ENCODE measurements at regions not wholly inside any gene's neighbourhood (a gene's known extent, or its start where the extent isn't known, plus 50 kb on each side); places are given as distances from the start of the nearest gene placed in this dataset.

GRCh38 chr4:11297627-11298026 lies 131.1 kb downstream of the HS3ST1 start:
- Mint-ChIP-seq H3K27ac (peak overlapping the region; percentile 35), H3K9me3 (peaks cover 2% of the 10 kb centered on the region), H3K27me3 (no peaks in the 10 kb centered on the region), H3K4me3 (no peak overlapping the region), H3K4me1 (peaks cover 21% of the 10 kb centered on the region), H3K36me3 (no peaks in the 10 kb centered on the region)
- no peak for ATAC-seq

- H3K27ac Mint-ChIP-seq, result peak overlapping the region; percentile 35
- H3K4me3 Mint-ChIP-seq, result no peak overlapping the region
- no peaks in the 10 kb centered on the region for H3K27me3 Mint-ChIP-seq
- peaks cover 21% of the 10 kb centered on the region for H3K4me1 Mint-ChIP-seq
- no peak for ATAC-seq
- H3K9me3 Mint-ChIP-seq, result peaks cover 2% of the 10 kb centered on the region
- H3K36me3 Mint-ChIP-seq, result no peaks in the 10 kb centered on the region
These were observed 131.5 kb downstream of the HS3ST1 start for GRCh38 chr4:11297201-11297600.

- peaks cover 2% of the 10 kb centered on the region for H3K9me3 Mint-ChIP-seq
- no peak overlapping the region for H3K4me3 Mint-ChIP-seq
- peaks cover 21% of the 10 kb centered on the region for H3K4me1 Mint-ChIP-seq
- no peak for ATAC-seq
- H3K36me3 Mint-ChIP-seq, result no peaks in the 10 kb centered on the region
- no peaks in the 10 kb centered on the region for H3K27me3 Mint-ChIP-seq
- no peak overlapping the region for H3K27ac Mint-ChIP-seq
These were observed 134.8 kb downstream of the HS3ST1 start for GRCh38 chr4:11293866-11294265.

GRCh38 chr4:11287055-11287454 lies 141.6 kb downstream of the HS3ST1 start:
- no peak for ATAC-seq
- peaks cover 6% of the 10 kb centered on the region for H3K36me3 Mint-ChIP-seq
- H3K4me3 Mint-ChIP-seq, result no peak overlapping the region
- H3K4me1 Mint-ChIP-seq, result peaks cover 16% of the 10 kb centered on the region
- peaks cover 16% of the 10 kb centered on the region for H3K9me3 Mint-ChIP-seq
- H3K27ac Mint-ChIP-seq, result peak overlapping the region; percentile 65
- no peaks in the 10 kb centered on the region for H3K27me3 Mint-ChIP-seq

- H3K4me3 Mint-ChIP-seq, result peak overlapping the region; percentile 43
- H3K27me3 Mint-ChIP-seq, result no peaks in the 10 kb centered on the region
- H3K27ac Mint-ChIP-seq, result peak overlapping the region; percentile 65
- peaks cover 16% of the 10 kb centered on the region for H3K4me1 Mint-ChIP-seq
- peak; percentile 43 for ATAC-seq
- peaks cover 16% of the 10 kb centered on the region for H3K9me3 Mint-ChIP-seq
- peaks cover 6% of the 10 kb centered on the region for H3K36me3 Mint-ChIP-seq
These were observed 142.2 kb downstream of the HS3ST1 start for GRCh38 chr4:11286533-11286932.

- Mint-ChIP-seq H3K27ac (no peak overlapping the region), H3K27me3 (no peaks in the 10 kb centered on the region), H3K36me3 (peaks cover 6% of the 10 kb centered on the region), H3K4me1 (peaks cover 6% of the 10 kb centered on the region), H3K4me3 (no peak overlapping the region), H3K9me3 (peaks cover 16% of the 10 kb centered on the region)
- no peak for ATAC-seq
These were observed 147.0 kb downstream of the HS3ST1 start for GRCh38 chr4:11281720-11282119.

- Mint-ChIP-seq H3K36me3 (peaks cover 5% of the 10 kb centered on the region), H3K27ac (no peak overlapping the region), H3K9me3 (peaks cover 8% of the 10 kb centered on the region), H3K27me3 (no peaks in the 10 kb centered on the region), H3K4me1 (no peaks in the 10 kb centered on the region), H3K4me3 (no peak overlapping the region)
- no peak for ATAC-seq
These were observed 157.4 kb downstream of the HS3ST1 start for GRCh38 chr4:11271263-11271662.

- peaks cover 5% of the 10 kb centered on the region for H3K36me3 Mint-ChIP-seq
- H3K9me3 Mint-ChIP-seq, result peaks cover 8% of the 10 kb centered on the region
- no peaks in the 10 kb centered on the region for H3K4me1 Mint-ChIP-seq
- no peak overlapping the region for H3K4me3 Mint-ChIP-seq
- ATAC-seq, result no peak
- no peak overlapping the region for H3K27ac Mint-ChIP-seq
- H3K27me3 Mint-ChIP-seq, result no peaks in the 10 kb centered on the region
These were observed 160.5 kb downstream of the HS3ST1 start for GRCh38 chr4:11268149-11268548.

- H3K36me3 Mint-ChIP-seq, result peaks cover 5% of the 10 kb centered on the region
- H3K4me3 Mint-ChIP-seq, result no peak overlapping the region
- H3K9me3 Mint-ChIP-seq, result peaks cover 8% of the 10 kb centered on the region
- ATAC-seq, result no peak
- no peaks in the 10 kb centered on the region for H3K27me3 Mint-ChIP-seq
- H3K27ac Mint-ChIP-seq, result no peak overlapping the region
- no peaks in the 10 kb centered on the region for H3K4me1 Mint-ChIP-seq
These were observed 163.9 kb downstream of the HS3ST1 start for GRCh38 chr4:11264841-11265240.

GRCh38 chr4:11264346-11264745 lies 164.3 kb downstream of the HS3ST1 start:
- peaks cover 8% of the 10 kb centered on the region for H3K9me3 Mint-ChIP-seq
- H3K36me3 Mint-ChIP-seq, result peaks cover 5% of the 10 kb centered on the region
- no peak overlapping the region for H3K27ac Mint-ChIP-seq
- H3K27me3 Mint-ChIP-seq, result no peaks in the 10 kb centered on the region
- ATAC-seq, result no peak
- no peaks in the 10 kb centered on the region for H3K4me1 Mint-ChIP-seq
- no peak overlapping the region for H3K4me3 Mint-ChIP-seq

- no peaks in the 10 kb centered on the region for H3K27me3 Mint-ChIP-seq
- ATAC-seq, result no peak
These were observed 165.5 kb downstream of the HS3ST1 start for GRCh38 chr4:11263208-11263607.

GRCh38 chr4:11261066-11261850 lies 167.4 kb downstream of the HS3ST1 start:
- Mint-ChIP-seq H3K27me3 (no peaks in the 10 kb centered on the region), H3K4me3 (no peak overlapping the region), H3K27ac (no peak overlapping the region), H3K36me3 (no peaks in the 10 kb centered on the region), H3K4me1 (no peaks in the 10 kb centered on the region), H3K9me3 (no peaks in the 10 kb centered on the region)
- ATAC-seq, result no peak

More at GRCh38 chr4:11263208-11263607, 165.5 kb downstream of the HS3ST1 start:
- Mint-ChIP-seq H3K9me3 (peaks cover 8% of the 10 kb centered on the region), H3K4me3 (no peak overlapping the region), H3K4me1 (no peaks in the 10 kb centered on the region), H3K27ac (no peak overlapping the region), H3K36me3 (peaks cover 5% of the 10 kb centered on the region)

GRCh38 chr4:11259837-11260236 lies 168.9 kb downstream of the HS3ST1 start:
- Mint-ChIP-seq H3K27me3 (no peaks in the 10 kb centered on the region), H3K36me3 (no peaks in the 10 kb centered on the region), H3K4me3 (no peak overlapping the region), H3K4me1 (no peaks in the 10 kb centered on the region), H3K9me3 (no peaks in the 10 kb centered on the region), H3K27ac (no peak overlapping the region)
- no peak for ATAC-seq

GRCh38 chr4:11252149-11252548 lies 176.5 kb downstream of the HS3ST1 start:
- no peaks in the 10 kb centered on the region for H3K27me3 Mint-ChIP-seq
- H3K9me3 Mint-ChIP-seq, result no peaks in the 10 kb centered on the region
- no peaks in the 10 kb centered on the region for H3K36me3 Mint-ChIP-seq
- no peak overlapping the region for H3K4me3 Mint-ChIP-seq
- peaks cover 23% of the 10 kb centered on the region for H3K4me1 Mint-ChIP-seq
- H3K27ac Mint-ChIP-seq, result peak overlapping the region; percentile 11
- no peak for ATAC-seq

GRCh38 chr4:11250510-11250909 lies 178.2 kb downstream of the HS3ST1 start:
- H3K9me3 Mint-ChIP-seq, result peaks cover 6% of the 10 kb centered on the region
- H3K27me3 Mint-ChIP-seq, result no peaks in the 10 kb centered on the region
- no peak overlapping the region for H3K4me3 Mint-ChIP-seq
- ATAC-seq, result no peak
- peaks cover 23% of the 10 kb centered on the region for H3K4me1 Mint-ChIP-seq
- peak overlapping the region; percentile 41 for H3K27ac Mint-ChIP-seq
- no peaks in the 10 kb centered on the region for H3K36me3 Mint-ChIP-seq

- H3K27ac Mint-ChIP-seq, result no peak overlapping the region
These were observed 196.7 kb downstream of the HS3ST1 start for GRCh38 chr4:11232015-11232414.

More at GRCh38 chr4:11232015-11232414, 196.7 kb downstream of the HS3ST1 start:
- H3K27me3 Mint-ChIP-seq, result no peaks in the 10 kb centered on the region
- no peaks in the 10 kb centered on the region for H3K36me3 Mint-ChIP-seq
- ATAC-seq, result no peak
- peaks cover 3% of the 10 kb centered on the region for H3K9me3 Mint-ChIP-seq
- no peak overlapping the region for H3K4me3 Mint-ChIP-seq
- peaks cover 11% of the 10 kb centered on the region for H3K4me1 Mint-ChIP-seq

All from stimulated activated memory B cell treated with anti-CD40 and anti-IgM and Interleukin-4, amounts not matched to agents 10 μg/mL and 1 μg/mL and 100 μg/mL, for 72 hours (primary cell).